ENCODE measurements at regions not wholly inside any gene's neighbourhood (a gene's known extent, or its start where the extent isn't known, plus 50 kb on each side); places are given as distances from the start of the nearest gene placed in this dataset.

- Mint-ChIP-seq H3K36me3 (ENCODE audit: low read depth) (no peaks in the 10 kb centered on the region), H3K4me3 (no peak overlapping the region), H3K9me3 (peaks cover 9% of the 10 kb centered on the region), H3K4me1 (no peaks in the 10 kb centered on the region), H3K27ac (no peak overlapping the region), H3K27me3 (no peaks in the 10 kb centered on the region)
- ATAC-seq (replicated peaks): no peak
These were observed 1268.9 kb downstream of the OTOL1 start for GRCh38 chr3:162765524-162765923.

GRCh38 chr3:162769564-162769963 lies 1273.0 kb downstream of the OTOL1 start:
- no peak for ATAC-seq (replicated peaks)
- H3K27me3 Mint-ChIP-seq: no peaks in the 10 kb centered on the region

GRCh38 chr3:162770551-162770950 lies 1273.9 kb downstream of the OTOL1 start:
- H3K4me3 Mint-ChIP-seq: no peak overlapping the region
- no peak for ATAC-seq (replicated peaks)
- H3K27me3 Mint-ChIP-seq: no peaks in the 10 kb centered on the region
- peaks cover 13% of the 10 kb centered on the region for H3K9me3 Mint-ChIP-seq
- H3K27ac Mint-ChIP-seq: no peak overlapping the region
- H3K4me1 Mint-ChIP-seq: no peaks in the 10 kb centered on the region
- H3K36me3 Mint-ChIP-seq (ENCODE audit: low read depth): no peaks in the 10 kb centered on the region

More at GRCh38 chr3:162769564-162769963, 1273.0 kb downstream of the OTOL1 start:
- H3K36me3 Mint-ChIP-seq (ENCODE audit: low read depth): no peaks in the 10 kb centered on the region
- no peaks in the 10 kb centered on the region for H3K4me1 Mint-ChIP-seq
- H3K9me3 Mint-ChIP-seq: peaks cover 10% of the 10 kb centered on the region
- no peak overlapping the region for H3K27ac Mint-ChIP-seq
- no peak overlapping the region for H3K4me3 Mint-ChIP-seq

- Mint-ChIP-seq H3K4me3 (no peak overlapping the region), H3K27ac (no peak overlapping the region), H3K9me3 (peaks cover 8% of the 10 kb centered on the region), H3K27me3 (no peaks in the 10 kb centered on the region), H3K4me1 (no peaks in the 10 kb centered on the region), H3K36me3 (ENCODE audit: low read depth) (no peaks in the 10 kb centered on the region)
- ATAC-seq (replicated peaks): no peak
These were observed 1278.0 kb downstream of the OTOL1 start for GRCh38 chr3:162774613-162775100.

- Mint-ChIP-seq H3K36me3 (ENCODE audit: low read depth) (no peaks in the 10 kb centered on the region), H3K4me3 (no peak overlapping the region), H3K27ac (no peak overlapping the region), H3K4me1 (no peaks in the 10 kb centered on the region), H3K9me3 (peaks cover 3% of the 10 kb centered on the region), H3K27me3 (no peaks in the 10 kb centered on the region)
- ATAC-seq (replicated peaks): no peak
These were observed 1279.5 kb downstream of the OTOL1 start for GRCh38 chr3:162776148-162776547.

- H3K27me3 Mint-ChIP-seq: no peaks in the 10 kb centered on the region
- no peaks in the 10 kb centered on the region for H3K4me1 Mint-ChIP-seq
- H3K27ac Mint-ChIP-seq: no peak overlapping the region
- ATAC-seq (replicated peaks): no peak
- H3K4me3 Mint-ChIP-seq: no peak overlapping the region
- no peaks in the 10 kb centered on the region for H3K36me3 Mint-ChIP-seq (ENCODE audit: low read depth)
- H3K9me3 Mint-ChIP-seq: peaks cover 3% of the 10 kb centered on the region
These were observed 1280.5 kb downstream of the OTOL1 start for GRCh38 chr3:162777118-162777517.

GRCh38 chr3:162780313-162780712 lies 1283.7 kb downstream of the OTOL1 start:
- Mint-ChIP-seq H3K27me3 (no peaks in the 10 kb centered on the region), H3K4me3 (no peak overlapping the region), H3K9me3 (peaks cover 3% of the 10 kb centered on the region), H3K27ac (no peak overlapping the region), H3K4me1 (no peaks in the 10 kb centered on the region), H3K36me3 (ENCODE audit: low read depth) (no peaks in the 10 kb centered on the region)
- ATAC-seq (replicated peaks): no peak

GRCh38 chr3:162799910-162800309 lies 1303.3 kb downstream of the OTOL1 start:
- H3K27me3 Mint-ChIP-seq: no peaks in the 10 kb centered on the region
- H3K36me3 Mint-ChIP-seq (ENCODE audit: low read depth): no peaks in the 10 kb centered on the region
- peaks cover 9% of the 10 kb centered on the region for H3K9me3 Mint-ChIP-seq
- no peak overlapping the region for H3K4me3 Mint-ChIP-seq
- ATAC-seq (replicated peaks): no peak
- no peaks in the 10 kb centered on the region for H3K4me1 Mint-ChIP-seq
- H3K27ac Mint-ChIP-seq: no peak overlapping the region

GRCh38 chr3:162802228-162802965 lies 1305.8 kb downstream of the OTOL1 start:
- H3K4me1 Mint-ChIP-seq: no peaks in the 10 kb centered on the region
- H3K9me3 Mint-ChIP-seq: peaks cover 9% of the 10 kb centered on the region
- ATAC-seq (replicated peaks): no peak
- no peak overlapping the region for H3K27ac Mint-ChIP-seq
- H3K36me3 Mint-ChIP-seq (ENCODE audit: low read depth): no peaks in the 10 kb centered on the region
- H3K4me3 Mint-ChIP-seq: no peak overlapping the region
- H3K27me3 Mint-ChIP-seq: no peaks in the 10 kb centered on the region

- H3K9me3 Mint-ChIP-seq: peaks cover 15% of the 10 kb centered on the region
- H3K36me3 Mint-ChIP-seq (ENCODE audit: low read depth): no peaks in the 10 kb centered on the region
- H3K27me3 Mint-ChIP-seq: no peaks in the 10 kb centered on the region
- H3K4me1 Mint-ChIP-seq: no peaks in the 10 kb centered on the region
- no peak overlapping the region for H3K27ac Mint-ChIP-seq
- H3K4me3 Mint-ChIP-seq: no peak overlapping the region
- no peak for ATAC-seq (replicated peaks)
These were observed 1314.2 kb downstream of the OTOL1 start for GRCh38 chr3:162810776-162811175.

- H3K36me3 Mint-ChIP-seq (ENCODE audit: low read depth): no peaks in the 10 kb centered on the region
- H3K4me1 Mint-ChIP-seq: no peaks in the 10 kb centered on the region
- no peaks in the 10 kb centered on the region for H3K27me3 Mint-ChIP-seq
- H3K27ac Mint-ChIP-seq: no peak overlapping the region
- no peak for ATAC-seq (replicated peaks)
- H3K9me3 Mint-ChIP-seq: peaks cover 4% of the 10 kb centered on the region
- no peak overlapping the region for H3K4me3 Mint-ChIP-seq
These were observed 1346.1 kb downstream of the OTOL1 start for GRCh38 chr3:162842549-162843216.

- Mint-ChIP-seq H3K4me1 (no peaks in the 10 kb centered on the region), H3K9me3 (peaks cover 6% of the 10 kb centered on the region), H3K27me3 (no peaks in the 10 kb centered on the region), H3K27ac (no peak overlapping the region), H3K36me3 (ENCODE audit: low read depth) (no peaks in the 10 kb centered on the region), H3K4me3 (no peak overlapping the region)
- no peak for ATAC-seq (replicated peaks)
These were observed 1349.3 kb downstream of the OTOL1 start for GRCh38 chr3:162845918-162846317.

GRCh38 chr3:162847511-162847910 lies 1350.9 kb downstream of the OTOL1 start:
- no peak overlapping the region for H3K27ac Mint-ChIP-seq
- H3K27me3 Mint-ChIP-seq: no peaks in the 10 kb centered on the region
- H3K36me3 Mint-ChIP-seq (ENCODE audit: low read depth): no peaks in the 10 kb centered on the region
- H3K4me1 Mint-ChIP-seq: no peaks in the 10 kb centered on the region
- no peak for ATAC-seq (replicated peaks)
- H3K4me3 Mint-ChIP-seq: no peak overlapping the region
- peaks cover 9% of the 10 kb centered on the region for H3K9me3 Mint-ChIP-seq

- Mint-ChIP-seq H3K36me3 (ENCODE audit: low read depth) (no peaks in the 10 kb centered on the region), H3K9me3 (peaks cover 4% of the 10 kb centered on the region), H3K27me3 (no peaks in the 10 kb centered on the region), H3K4me1 (no peaks in the 10 kb centered on the region), H3K27ac (no peak overlapping the region), H3K4me3 (no peak overlapping the region)
- ATAC-seq (replicated peaks): no peak
These were observed 1367.0 kb downstream of the OTOL1 start for GRCh38 chr3:162863579-162863978.

- H3K36me3 Mint-ChIP-seq (ENCODE audit: low read depth): no peaks in the 10 kb centered on the region
- ATAC-seq (replicated peaks): no peak
- H3K9me3 Mint-ChIP-seq: peaks cover 13% of the 10 kb centered on the region
- no peak overlapping the region for H3K27ac Mint-ChIP-seq
- no peaks in the 10 kb centered on the region for H3K4me1 Mint-ChIP-seq
- H3K27me3 Mint-ChIP-seq: no peaks in the 10 kb centered on the region
- H3K4me3 Mint-ChIP-seq: no peak overlapping the region
These were observed 1368.9 kb downstream of the OTOL1 start for GRCh38 chr3:162865466-162865865.

Measured in activated T-helper 17 cell treated with anti-CD3 and anti-CD28 coated beads, Interleukin-2, amount 50 U/mL, for 72 hours (primary cell).